Panc1 (cell line): ENCODE measurements at regions not wholly inside any gene's neighbourhood (a gene's known extent, or its start where the extent isn't known, plus 50 kb on each side); places are given as distances from the start of the nearest gene placed in this dataset.
"Not testable (repeated sequence)": the region's sequence is repeated elsewhere in the genome, so short reads cannot be mapped to it uniquely, and the experiment has no call there.

ENCODE experiments used
- CTCF ChIP-seq: fragments of 450-650 bp; IDR thresholded peaks from 2 replicates; pipeline ENCODE4 v1.5.1; 2017; ENCODE audit warnings: mild to moderate bottlenecking
- POLR2AphosphoS5 ChIP-seq: IDR thresholded peaks from 2 replicates; pipeline ENCODE4 v1.6.1; 2012; ENCODE audit warnings: mild to moderate bottlenecking, low read depth, low read length, moderate library complexity

DNA sequence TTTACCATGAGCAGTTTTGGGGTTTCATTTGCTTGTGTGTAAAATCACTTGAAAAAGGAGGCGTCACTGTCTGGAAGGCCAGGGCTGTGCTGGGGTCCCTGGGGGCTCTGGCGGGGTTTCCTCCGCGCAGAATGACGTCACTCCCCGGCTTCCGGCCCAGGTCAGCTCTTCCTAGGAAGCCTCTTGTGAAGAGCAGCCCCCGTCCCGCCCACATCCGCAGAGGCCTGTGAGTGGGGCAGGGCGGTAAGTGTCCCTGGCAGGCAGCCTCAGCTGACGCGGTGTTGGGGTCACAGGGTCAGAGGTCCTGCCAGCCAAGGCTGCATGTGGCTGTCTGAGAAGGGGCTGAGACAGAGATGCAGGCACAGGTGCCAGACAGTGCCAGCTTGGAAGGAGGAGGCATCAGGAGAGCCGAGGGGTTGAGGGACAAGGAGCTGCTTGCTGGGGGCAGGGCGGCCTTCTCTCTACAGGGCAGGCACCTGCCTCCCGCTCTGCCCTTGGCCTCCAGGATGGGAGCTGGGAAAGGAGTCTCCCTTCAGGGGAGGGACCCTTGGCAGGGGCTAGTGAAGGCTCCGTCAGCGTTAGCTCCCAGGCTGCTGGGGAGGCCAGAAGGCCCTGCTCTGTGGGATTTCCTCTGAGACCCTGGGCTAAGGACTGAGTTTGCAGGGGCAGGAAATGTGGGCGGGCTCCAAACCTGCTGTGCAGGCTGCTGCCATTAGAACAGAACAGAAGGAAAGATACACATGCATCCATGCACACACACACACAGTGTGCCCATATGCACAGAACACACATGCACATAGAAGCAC, 3951.6 kb upstream of the TPTE start:
- TF ChIP-seq CTCF, POLR2AphosphoS5: not testable (repeated sequence)
